Mononuclear cell (primary cell): ENCODE measurements at regions not wholly inside any gene's neighbourhood (a gene's known extent, or its start where the extent isn't known, plus 50 kb on each side); places are given as distances from the start of the nearest gene placed in this dataset.
"Not testable (repeated sequence)": the region's sequence is repeated elsewhere in the genome, so short reads cannot be mapped to it uniquely, and the experiment has no call there.

Source experiments
- H3K27me3 ChIP-seq: 2 replicates; pipeline ENCODE4 v1.6.0; 2011; ENCODE audit warnings: low read length, control low read depth; ENCODE audit not compliant: insufficient read depth
- H3K4me1 ChIP-seq: 2 replicates; pipeline ENCODE4 v1.5.1; 2011; ENCODE audit warnings: mild to moderate bottlenecking, low read length, control low read depth; ENCODE audit not compliant: insufficient read depth
- H3K4me3 ChIP-seq: 2 replicates; pipeline ENCODE4 v1.5.1; 2011; ENCODE audit warnings: mild to moderate bottlenecking, low read length, moderate library complexity
- H3K9me3 ChIP-seq: 2 replicates; pipeline ENCODE4 v1.5.1; 2011; ENCODE audit warnings: low read depth, mild to moderate bottlenecking, control low read depth, low read length

DNA sequence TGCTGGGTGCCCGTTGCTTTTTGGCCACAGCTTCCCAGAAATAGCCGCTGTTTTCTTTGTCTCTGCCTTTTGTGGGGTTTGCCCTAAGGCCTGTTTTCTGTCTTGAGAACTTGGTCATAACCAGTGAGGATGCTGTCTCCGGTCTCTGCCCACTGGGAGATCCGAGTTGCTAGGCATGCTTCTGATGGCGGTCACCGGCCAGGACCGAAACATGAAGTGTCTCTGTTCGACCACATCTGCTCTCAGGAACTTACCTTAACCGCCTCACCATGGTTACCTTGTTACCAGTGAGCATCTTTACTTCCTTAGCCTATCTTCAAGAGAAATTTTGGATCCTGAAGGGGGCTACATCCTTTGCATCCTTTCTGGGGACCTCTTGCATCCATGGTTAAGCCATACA lies 91.9 kb downstream of the RTP5 start:
- H3K4me3 ChIP-seq: no peak overlapping the region
- H3K27me3 ChIP-seq: no peaks in the 10 kb centered on the region
- no peaks in the 10 kb centered on the region for H3K9me3 ChIP-seq
- peaks cover 36% of the 10 kb centered on the region for H3K4me1 ChIP-seq

DNA sequence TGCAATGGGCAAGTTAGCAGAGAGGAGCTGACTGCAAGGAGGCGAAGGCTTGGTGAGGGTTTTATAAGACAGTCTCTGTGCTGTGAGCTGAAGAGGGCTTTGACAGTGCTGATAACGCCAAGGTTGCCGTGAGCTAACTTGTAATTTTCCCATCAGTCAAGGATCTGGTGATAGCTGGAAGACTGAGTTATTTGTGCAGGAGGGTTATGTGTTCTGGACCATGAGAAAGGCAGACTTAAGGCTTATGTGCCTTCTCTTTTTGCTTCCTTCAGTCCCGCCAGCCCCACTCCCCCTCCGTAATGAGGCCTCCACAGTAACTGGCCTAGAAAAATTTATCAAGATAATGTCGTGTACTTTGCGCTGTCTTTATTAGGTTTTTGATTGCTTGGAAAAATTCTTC lies 94.6 kb downstream of the RTP5 start:
- H3K4me1 ChIP-seq: peaks cover 38% of the 10 kb centered on the region
- no peaks in the 10 kb centered on the region for H3K9me3 ChIP-seq
- H3K4me3 ChIP-seq: no peak overlapping the region
- no peaks in the 10 kb centered on the region for H3K27me3 ChIP-seq

DNA sequence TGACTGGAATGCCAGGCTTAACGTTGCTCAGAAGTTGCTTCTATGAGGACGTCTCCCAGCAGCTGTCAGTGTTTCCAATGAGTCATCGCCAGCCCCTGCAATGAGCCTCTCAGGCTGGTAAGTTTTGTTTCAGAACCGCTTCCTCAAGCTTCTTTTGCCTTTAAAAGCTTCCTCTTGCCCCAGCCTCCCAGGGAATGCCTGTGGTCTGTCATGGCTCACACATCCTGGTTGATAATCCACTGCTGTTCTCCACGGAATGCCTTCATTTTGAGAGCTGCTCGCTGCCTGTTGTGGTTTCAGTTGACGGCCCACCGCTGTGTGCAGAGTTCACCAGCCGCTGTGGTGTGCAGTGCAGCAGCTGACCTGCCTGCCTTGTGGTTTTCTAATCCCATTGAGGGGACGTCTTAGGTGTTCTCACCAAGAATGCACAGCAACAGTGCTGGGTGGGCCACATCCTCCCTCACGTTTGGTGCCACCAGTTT lies 96.4 kb downstream of the RTP5 start:
- Histone ChIP-seq H3K4me1 (peaks cover 29% of the 10 kb centered on the region), H3K27me3 (no peaks in the 10 kb centered on the region), H3K9me3 (no peaks in the 10 kb centered on the region), H3K4me3 (no peak overlapping the region)

DNA sequence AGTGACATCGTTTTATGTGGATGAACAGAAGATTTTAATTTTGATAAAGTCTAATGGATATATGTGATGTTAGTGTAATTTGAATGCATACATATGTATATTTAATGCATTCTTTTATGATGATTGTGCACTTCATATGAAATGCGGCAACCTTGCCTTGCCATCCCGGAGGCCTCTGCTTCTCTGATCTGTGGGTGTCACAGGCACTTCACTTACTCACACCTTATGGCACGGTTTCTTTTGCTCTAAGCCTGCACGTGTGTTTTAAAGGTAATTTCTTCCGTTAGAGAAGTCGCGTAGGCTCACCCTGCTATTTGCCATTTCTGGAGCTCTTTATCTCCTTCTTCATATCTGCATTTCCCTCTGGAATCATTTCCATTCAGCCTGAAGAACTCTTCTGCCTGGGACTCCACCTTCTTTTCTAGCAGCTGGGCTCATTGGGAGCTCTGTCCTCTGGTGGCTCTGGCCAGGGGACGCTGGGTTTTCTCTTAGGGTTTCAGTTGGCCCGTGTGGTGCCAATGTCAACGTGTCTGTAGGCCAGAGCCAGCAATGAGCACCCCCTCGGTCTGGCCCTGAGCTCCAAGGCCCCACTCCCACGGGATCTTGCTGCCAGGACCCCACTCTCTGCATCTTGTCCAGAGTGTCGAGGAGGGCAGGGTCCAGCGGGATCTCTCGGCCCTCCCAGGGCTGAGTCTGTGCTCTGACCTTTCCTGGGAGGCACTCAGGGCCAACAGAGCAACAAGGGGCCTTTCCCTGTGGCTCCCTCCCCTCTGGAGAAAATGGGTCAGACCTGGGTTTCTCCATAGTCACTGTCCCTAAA lies 97.3 kb downstream of the RTP5 start:
- Histone ChIP-seq H3K9me3 (no peaks in the 10 kb centered on the region), H3K4me1 (peaks cover 29% of the 10 kb centered on the region), H3K4me3 (no peak overlapping the region), H3K27me3 (no peaks in the 10 kb centered on the region)

DNA sequence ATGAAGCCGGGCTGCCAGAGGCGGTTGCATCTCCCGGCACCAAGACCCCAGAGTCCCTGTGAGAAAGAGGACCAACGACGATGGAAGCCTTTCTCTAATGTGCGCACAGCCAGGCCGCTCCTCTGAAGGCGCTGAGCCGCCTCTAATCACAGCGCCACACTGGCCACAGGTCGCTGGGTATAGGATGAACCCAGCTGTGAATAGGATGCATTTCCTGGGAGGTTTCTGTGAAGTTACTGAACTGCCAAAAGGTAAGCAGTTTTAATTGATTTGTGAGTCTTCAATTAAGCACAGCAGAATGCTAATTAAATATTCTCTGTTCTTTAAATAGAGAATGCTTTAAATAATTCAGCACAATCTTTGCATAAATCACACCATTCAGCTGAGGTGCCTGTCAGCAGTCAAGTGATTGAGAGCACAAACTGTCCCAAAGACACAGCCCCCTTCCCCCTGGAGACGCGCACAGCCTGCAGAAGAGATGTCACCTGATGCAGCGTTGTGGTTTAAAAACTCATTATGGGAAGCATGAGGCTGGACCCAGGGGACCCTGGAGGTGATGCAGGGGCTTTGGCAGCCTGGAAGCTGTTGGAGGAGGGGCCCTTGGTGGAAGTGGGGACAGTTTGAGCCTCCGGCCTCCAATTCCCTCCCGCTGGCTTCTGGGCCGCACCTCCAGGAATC lies 98.1 kb downstream of the RTP5 start:
- Histone ChIP-seq H3K9me3 (no peaks in the 10 kb centered on the region), H3K4me3 (no peak overlapping the region), H3K27me3 (no peaks in the 10 kb centered on the region), H3K4me1 (peaks cover 26% of the 10 kb centered on the region)

DNA sequence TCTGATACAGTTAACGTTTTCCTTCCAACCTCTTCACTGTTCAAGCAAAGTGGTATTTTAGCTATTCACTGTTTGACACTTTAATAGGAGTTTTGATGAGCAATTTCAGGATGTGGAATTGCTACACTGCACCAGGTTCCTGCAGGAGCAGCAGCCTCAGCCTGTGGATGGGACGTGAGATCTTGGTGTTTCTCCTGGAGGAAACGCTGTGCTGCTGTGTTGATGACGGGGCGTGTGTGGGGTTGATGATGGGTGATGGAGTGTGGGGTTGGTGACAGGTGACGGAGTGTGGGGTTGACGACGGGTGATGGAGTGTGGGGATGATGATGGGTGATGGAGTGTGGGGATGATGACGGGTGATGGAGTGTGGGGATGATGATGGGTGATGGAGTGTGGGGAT lies 98.9 kb downstream of the RTP5 start:
- Histone ChIP-seq H3K27me3 (no peaks in the 10 kb centered on the region), H3K9me3 (no peaks in the 10 kb centered on the region), H3K4me3 (no peak overlapping the region), H3K4me1 (peaks cover 24% of the 10 kb centered on the region)

DNA sequence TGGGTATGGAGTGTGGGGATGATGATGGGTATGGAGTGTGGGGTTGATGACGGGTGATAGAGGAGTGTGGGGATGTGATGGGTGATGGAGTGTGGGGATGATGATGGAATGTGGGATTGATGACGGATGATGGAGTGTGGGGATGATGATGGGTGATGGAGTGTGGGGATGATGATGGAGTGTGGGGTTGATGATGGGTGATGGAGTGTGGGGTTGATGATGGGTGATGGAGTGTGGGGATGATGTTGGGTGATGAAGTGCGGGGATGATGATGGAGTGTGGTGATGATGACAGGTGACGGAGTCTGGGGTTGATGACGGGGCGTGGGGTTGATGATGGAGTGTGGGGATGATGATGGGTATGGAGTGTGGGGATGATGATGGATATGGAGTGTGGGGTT lies 99.7 kb downstream of the RTP5 start:
- not testable (repeated sequence) for H3K27me3 ChIP-seq, H3K4me3 ChIP-seq, H3K9me3 ChIP-seq
- peaks cover 17% of the 10 kb centered on the region for H3K4me1 ChIP-seq

DNA sequence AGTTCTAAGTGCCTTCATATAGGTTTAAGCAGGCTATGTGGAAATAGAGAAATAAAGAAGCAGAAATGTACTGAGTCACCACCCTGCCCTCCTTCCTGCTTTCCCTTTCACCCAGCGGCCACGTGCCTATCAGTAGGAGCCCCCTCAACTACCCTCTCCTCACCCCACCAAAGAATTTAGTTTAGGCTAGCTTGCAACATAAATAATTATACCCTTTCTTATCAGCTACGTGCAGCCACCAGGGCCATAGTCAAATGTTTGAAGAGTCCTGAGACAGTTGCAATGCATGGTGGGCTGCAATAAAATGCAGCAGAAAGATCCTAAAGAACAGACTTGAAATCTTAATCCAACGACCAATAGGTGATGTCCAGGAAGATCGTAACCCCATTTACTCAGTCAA lies 101.2 kb downstream of the RTP5 start:
- no peaks in the 10 kb centered on the region for H3K27me3 ChIP-seq
- no peak overlapping the region for H3K4me3 ChIP-seq
- no peaks in the 10 kb centered on the region for H3K9me3 ChIP-seq
- H3K4me1 ChIP-seq: peaks cover 15% of the 10 kb centered on the region

DNA sequence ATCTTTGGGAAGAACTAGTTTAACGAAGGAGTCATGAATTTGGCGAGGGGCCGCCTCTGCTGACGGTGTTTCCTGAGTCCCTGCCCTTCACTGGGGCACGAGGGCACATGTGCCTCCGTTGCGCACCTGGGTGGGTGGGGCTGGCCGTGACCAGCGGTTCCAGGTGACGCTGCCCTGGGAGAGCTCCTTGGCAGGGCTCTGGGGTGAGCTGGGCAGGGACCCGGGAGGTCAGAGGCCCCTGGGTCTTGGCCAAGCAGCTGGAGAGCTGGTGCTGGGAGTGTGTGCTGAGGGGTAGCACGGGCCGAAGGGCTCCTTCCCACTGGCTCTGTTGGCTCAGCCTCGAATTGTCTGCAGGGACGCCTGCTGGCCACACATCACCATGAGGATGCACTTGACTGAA lies 104.6 kb downstream of the RTP5 start:
- H3K4me1 ChIP-seq: no peaks in the 10 kb centered on the region
- no peaks in the 10 kb centered on the region for H3K9me3 ChIP-seq
- no peak overlapping the region for H3K4me3 ChIP-seq
- H3K27me3 ChIP-seq: no peaks in the 10 kb centered on the region

DNA sequence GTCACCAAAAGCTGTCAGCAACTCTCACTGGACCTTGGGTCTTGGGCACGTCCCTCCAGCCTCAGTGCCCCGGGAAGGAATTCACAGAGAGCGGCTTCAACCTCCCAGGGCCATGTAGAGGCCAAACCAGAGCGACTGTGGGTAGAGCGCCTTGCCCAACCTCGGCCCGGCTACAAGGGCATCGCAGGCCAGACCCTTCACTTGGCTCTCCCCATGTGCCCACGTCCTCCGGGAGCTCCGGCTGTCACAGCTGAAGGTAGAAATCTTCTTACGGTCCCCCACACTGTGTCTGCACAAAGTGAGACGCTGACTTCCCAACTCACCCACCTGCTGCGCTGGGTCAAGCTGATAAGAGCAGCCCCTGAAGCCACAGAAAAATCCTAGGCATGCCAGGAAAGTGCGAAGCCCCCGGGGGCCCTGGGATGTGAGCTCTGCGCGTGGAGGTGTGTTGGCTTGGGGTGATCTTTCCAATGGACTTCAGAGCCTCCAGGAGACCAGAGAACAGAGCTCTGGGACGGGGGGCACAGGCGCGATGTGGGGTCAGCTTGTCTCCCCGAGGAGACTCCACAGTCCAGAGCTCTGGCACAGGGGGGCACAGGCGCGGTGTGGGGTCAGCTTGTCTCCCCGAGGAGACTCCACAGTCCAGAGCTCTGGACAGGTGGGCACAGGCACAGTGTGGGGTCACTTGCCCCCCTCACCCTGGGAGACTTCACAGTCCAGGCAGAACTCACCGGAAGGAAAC lies 105.5 kb downstream of the RTP5 start:
- Histone ChIP-seq H3K27me3 (no peaks in the 10 kb centered on the region), H3K4me1 (no peaks in the 10 kb centered on the region), H3K4me3 (no peak overlapping the region), H3K9me3 (no peaks in the 10 kb centered on the region)

DNA sequence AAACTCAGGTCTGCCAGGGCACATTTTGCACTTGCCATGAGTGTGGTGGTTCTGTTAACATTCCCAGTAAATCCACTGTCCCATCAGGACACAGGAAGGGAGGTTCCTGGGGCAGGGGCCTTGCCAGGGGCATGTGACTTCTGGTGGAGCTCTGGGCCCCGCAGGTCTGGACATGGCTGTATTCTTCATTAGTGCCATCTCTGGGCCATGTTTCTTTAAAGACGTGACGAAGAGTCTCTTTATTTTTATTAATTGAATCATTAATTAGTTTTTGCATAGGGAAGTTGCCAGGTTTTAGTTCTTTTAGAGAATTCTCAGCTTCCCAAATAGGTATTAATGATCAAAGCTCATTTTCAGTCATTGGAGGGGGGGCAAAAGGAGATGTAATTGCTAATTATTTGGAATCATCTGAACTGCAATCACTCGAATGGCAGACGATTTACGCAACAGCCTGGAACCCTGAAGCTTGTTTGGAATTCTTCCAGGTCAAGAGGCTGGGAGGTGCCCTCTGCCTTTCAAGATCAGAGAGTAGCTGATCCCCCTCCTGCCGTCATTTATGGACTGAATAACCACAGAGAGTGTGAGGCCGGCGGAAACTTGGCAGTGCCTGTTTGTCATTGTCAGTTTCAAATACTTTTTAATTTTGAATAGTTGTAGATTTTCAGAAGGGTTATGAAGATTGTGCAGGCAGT lies 106.2 kb downstream of the RTP5 start:
- H3K4me3 ChIP-seq: no peak overlapping the region
- H3K4me1 ChIP-seq: no peaks in the 10 kb centered on the region
- H3K9me3 ChIP-seq: no peaks in the 10 kb centered on the region
- no peaks in the 10 kb centered on the region for H3K27me3 ChIP-seq

DNA sequence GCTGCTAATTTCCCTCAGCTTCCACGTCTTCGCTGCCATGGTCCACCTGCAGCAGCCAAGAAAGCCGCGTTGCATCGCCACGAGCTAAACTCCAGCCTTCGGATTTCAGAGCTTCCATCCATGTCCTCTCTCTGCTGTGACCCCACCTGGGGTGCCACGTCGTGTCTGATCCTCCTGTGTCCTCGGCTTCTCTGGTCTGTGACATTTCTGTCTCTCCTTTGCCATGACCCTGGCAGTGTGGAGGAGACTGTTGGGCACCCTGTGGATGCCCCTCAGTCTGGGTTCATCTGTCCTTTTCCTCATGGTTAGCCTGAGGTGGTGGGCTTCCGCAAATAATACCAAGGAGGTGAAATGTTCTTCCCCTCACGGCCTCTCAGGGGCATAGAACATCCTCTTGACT lies 106.8 kb downstream of the RTP5 start:
- no peaks in the 10 kb centered on the region for H3K27me3 ChIP-seq
- H3K9me3 ChIP-seq: no peaks in the 10 kb centered on the region
- H3K4me3 ChIP-seq: no peak overlapping the region
- H3K4me1 ChIP-seq: no peaks in the 10 kb centered on the region

DNA sequence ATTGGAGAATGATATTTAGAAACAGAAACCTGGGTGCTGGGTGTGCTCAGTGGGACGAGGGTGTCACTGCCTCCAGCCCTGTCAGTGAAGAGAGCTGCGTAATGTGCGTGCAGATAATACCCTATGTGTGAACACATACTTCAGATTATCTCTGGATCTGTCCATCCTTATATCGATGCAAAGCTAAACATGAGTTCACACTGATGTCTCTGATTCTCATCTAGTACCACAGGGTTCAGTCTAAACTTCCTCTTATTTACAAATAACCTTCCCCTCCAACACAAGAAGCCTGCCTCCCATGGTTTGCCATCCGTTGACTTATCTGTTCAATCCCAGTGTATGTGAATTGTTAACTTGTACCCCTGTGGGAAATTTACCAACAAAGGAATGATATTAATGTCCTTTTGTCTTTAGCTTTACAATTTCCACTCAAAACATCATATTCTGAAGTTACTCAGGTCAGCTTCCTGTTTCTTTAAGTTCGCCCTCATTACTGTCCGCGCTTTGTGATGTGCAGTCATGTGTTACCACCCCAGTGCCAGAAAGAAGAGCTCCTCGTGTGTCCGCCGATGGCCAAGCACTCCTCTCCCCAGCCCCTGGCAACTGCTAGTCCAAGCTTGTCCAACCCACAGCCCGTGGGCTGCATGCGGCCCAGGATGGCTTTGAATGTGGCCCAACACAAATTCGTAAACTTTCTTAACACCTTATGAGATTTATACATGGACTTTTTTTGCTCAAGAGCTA lies 108.2 kb downstream of the RTP5 start:
- H3K4me3 ChIP-seq: no peak overlapping the region
- H3K9me3 ChIP-seq: no peaks in the 10 kb centered on the region
- H3K4me1 ChIP-seq: no peaks in the 10 kb centered on the region
- no peaks in the 10 kb centered on the region for H3K27me3 ChIP-seq

DNA sequence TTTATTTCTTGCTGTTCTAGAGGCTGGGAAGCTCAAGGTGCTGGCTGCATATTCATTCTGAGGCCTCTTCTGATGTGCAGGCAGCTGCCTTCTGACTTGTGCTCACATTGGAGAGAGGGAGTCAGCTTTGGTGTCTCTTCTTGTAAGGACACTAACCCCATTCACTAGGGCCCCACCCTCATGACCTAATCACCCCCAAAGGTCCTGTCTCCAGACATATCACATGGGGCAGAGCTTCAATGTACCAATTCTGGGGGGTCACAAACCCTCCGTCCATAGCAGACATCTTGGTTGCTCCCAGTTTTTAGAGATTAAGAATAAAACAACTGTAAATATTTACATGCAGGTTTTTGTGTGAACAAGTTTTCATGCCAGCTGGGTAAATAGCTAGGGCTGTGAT lies 109.1 kb downstream of the RTP5 start:
- no peak overlapping the region for H3K4me3 ChIP-seq
- H3K27me3 ChIP-seq: no peaks in the 10 kb centered on the region
- no peaks in the 10 kb centered on the region for H3K9me3 ChIP-seq
- H3K4me1 ChIP-seq: no peaks in the 10 kb centered on the region
